GM23338 (cell line): ENCODE measurements at regions not wholly inside any gene's neighbourhood (a gene's known extent, or its start where the extent isn't known, plus 50 kb on each side); places are given as distances from the start of the nearest gene placed in this dataset.

Source experiments
- ATAC-seq: fragments of 200-7000 bp; cut with Tn5 transposase; 3 replicates; pipeline ENCODE4 v1.9.1; 2020
- DNase-seq: peaks from one replicate; pipeline ENCODE4 v3.0.0-alpha.2; 2015; ENCODE audit warnings: low spot score
- H2AFZ ChIP-seq: fragments of 200-600 bp; sonication (generic); 2 replicates; pipeline ENCODE4 v1.8.0; 2016; ENCODE audit warnings: antibody characterized with exemption, mild to moderate bottlenecking, moderate library complexity
- H3F3A ChIP-seq: fragments of 200-600 bp; sonication (generic); replicated peaks from 2 replicates; pipeline ENCODE4 v1.8.0; 2017; ENCODE audit warnings: antibody characterized with exemption, mixed run types, low read depth
- H3K27ac ChIP-seq: fragments of 200-600 bp; sonication (generic); 2 replicates; pipeline ENCODE4 v1.6.1; 2016; ENCODE audit warnings: low read depth
- H3K27me3 ChIP-seq: fragments of 200-600 bp; sonication (generic); 2 replicates; pipeline ENCODE4 v1.8.0; 2016; ENCODE audit warnings: mild to moderate bottlenecking, mixed run types, moderate library complexity; ENCODE audit not compliant: insufficient read depth
- H3K36me3 ChIP-seq: fragments of 200-600 bp; sonication (generic); 2 replicates; pipeline ENCODE4 v1.8.0; 2016; ENCODE audit warnings: mild to moderate bottlenecking; ENCODE audit not compliant: insufficient read depth
- H3K4me1 ChIP-seq: fragments of 200-600 bp; sonication (generic); 2 replicates; pipeline ENCODE4 v1.8.0; 2016; ENCODE audit warnings: mild to moderate bottlenecking, moderate library complexity; ENCODE audit not compliant: insufficient read depth
- H3K4me2 ChIP-seq: fragments of 200-600 bp; sonication (generic); 2 replicates; pipeline ENCODE4 v1.7.1; 2017; ENCODE audit warnings: mixed run types
- H3K4me3 ChIP-seq: fragments of 200-600 bp; sonication (generic); 2 replicates; pipeline ENCODE4 v1.6.1; 2016; ENCODE audit warnings: mixed run types
- H3K79me2 ChIP-seq: fragments of 200-600 bp; sonication (generic); replicated peaks from 2 replicates; pipeline ENCODE4 v1.8.0; 2017; ENCODE audit warnings: mild to moderate bottlenecking; ENCODE audit not compliant: insufficient read depth
- H3K9me2 ChIP-seq: fragments of 200-600 bp; sonication (generic); 2 replicates; pipeline ENCODE4 v1.8.0; 2017; ENCODE audit not compliant: insufficient read depth
- H4K20me1 ChIP-seq: fragments of 200-600 bp; sonication (generic); replicated peaks from 2 replicates; pipeline ENCODE4 v1.8.0; 2017; ENCODE audit warnings: mild to moderate bottlenecking; ENCODE audit not compliant: insufficient read depth
- H3K27ac Mint-ChIP-seq: 2 replicates; pipeline ENCODE4 v1.8.0; 2020; ENCODE audit warnings: inconsistent platforms, mild to moderate bottlenecking, moderate library complexity, mixed read lengths
- H3K27me3 Mint-ChIP-seq: 3 replicates; pipeline ENCODE4 v1.8.0; 2022; ENCODE audit warnings: low read depth, mild to moderate bottlenecking, moderate library complexity, mixed read lengths, inconsistent platforms; ENCODE audit not compliant: insufficient read depth, poor library complexity
- H3K36me3 Mint-ChIP-seq: 3 replicates; pipeline ENCODE4 v1.8.0; 2021; ENCODE audit warnings: low read depth, mild to moderate bottlenecking, inconsistent platforms, moderate library complexity, mixed read lengths
- H3K4me1 Mint-ChIP-seq: 3 replicates; pipeline ENCODE4 v1.8.0; 2020; ENCODE audit warnings: mild to moderate bottlenecking, inconsistent platforms, mixed read lengths
- H3K4me3 Mint-ChIP-seq: 3 replicates; pipeline ENCODE4 v1.8.0; 2021; ENCODE audit warnings: moderate library complexity, mild to moderate bottlenecking, inconsistent platforms, mixed read lengths
- H3K9me3 Mint-ChIP-seq: 3 replicates; pipeline ENCODE4 v1.8.0; 2020; ENCODE audit warnings: moderate library complexity, mild to moderate bottlenecking, inconsistent platforms, mixed read lengths
- CREB1 ChIP-seq: fragments of 250-450 bp; sonication (Bioruptor Pico); IDR thresholded peaks from 2 replicates; pipeline ENCODE4 v1.5.0; 2020; ENCODE audit warnings: low read depth, mild to moderate bottlenecking, moderate library complexity
- EZH2 ChIP-seq: fragments of 200-600 bp; sonication (generic); IDR thresholded peaks from one replicate; pipeline ENCODE4 v1.8.0; 2017; ENCODE audit warnings: antibody characterized with exemption, mild to moderate bottlenecking, low read depth; ENCODE audit not compliant: unreplicated experiment
- EZH2phosphoT487 ChIP-seq: fragments of 200-600 bp; sonication (generic); IDR thresholded peaks from one replicate; pipeline ENCODE4 v1.8.1; 2018; ENCODE audit warnings: antibody characterized with exemption; ENCODE audit not compliant: unreplicated experiment
- JUNB ChIP-seq: IDR thresholded peaks from one replicate; pipeline ENCODE4 v1.6.1; 2016; ENCODE audit warnings: antibody characterized with exemption; ENCODE audit not compliant: unreplicated experiment
- NANOG ChIP-seq: IDR thresholded peaks from 2 replicates; pipeline ENCODE4 v1.6.1; 2016; ENCODE audit warnings: antibody characterized with exemption, borderline replicate concordance
- POLR2AphosphoS5 ChIP-seq: IDR thresholded peaks from 2 replicates; pipeline ENCODE4 v1.6.1; 2016; ENCODE audit warnings: antibody characterized with exemption, low read depth
- STAT1 ChIP-seq: IDR thresholded peaks from one replicate; pipeline ENCODE4 v1.6.1; 2016; ENCODE audit warnings: antibody characterized with exemption; ENCODE audit not compliant: unreplicated experiment
- ZNF114 ChIP-seq: fragments of 250-450 bp; sonication (Bioruptor Pico); IDR thresholded peaks from 2 replicates; pipeline ENCODE4 v1.5.0; 2020; ENCODE audit warnings: mild to moderate bottlenecking, moderate library complexity
- ZNF331 ChIP-seq: fragments of 250-450 bp; sonication (Bioruptor Pico); IDR thresholded peaks from 2 replicates; pipeline ENCODE4 v1.5.0; 2020; ENCODE audit warnings: low read depth, mild to moderate bottlenecking, moderate library complexity
- TF ChIP-seq, protein P1 (sequence below): fragments of 250-450 bp; sonication (Bioruptor Pico); IDR thresholded peaks from 2 replicates; pipeline ENCODE4 v1.5.0; 2020; ENCODE audit warnings: mild to moderate bottlenecking, moderate library complexity
- TF ChIP-seq, protein P2 (sequence below): IDR thresholded peaks from one replicate; pipeline ENCODE4 v1.6.1; 2018; ENCODE audit warnings: antibody characterized with exemption; ENCODE audit not compliant: unreplicated experiment
- TF ChIP-seq, protein P3 (sequence below), 2 experiments: fragments of 200-600 bp in 1 of 2; sonication (generic) in 1 of 2; conservative IDR thresholded peaks; 2 replicates each; pipeline versions ENCODE4 v1.5.1 to v1.6.1; 2016 to 2017; ENCODE audit warnings: antibody characterized with exemption in 2 of 2, low read depth in 2 of 2, mild to moderate bottlenecking in 2 of 2, moderate library complexity in 1 of 2
- TF ChIP-seq, protein P4 (sequence below): IDR thresholded peaks from 2 replicates; pipeline ENCODE4 v1.6.1; 2016; ENCODE audit warnings: antibody characterized with exemption

DNA sequence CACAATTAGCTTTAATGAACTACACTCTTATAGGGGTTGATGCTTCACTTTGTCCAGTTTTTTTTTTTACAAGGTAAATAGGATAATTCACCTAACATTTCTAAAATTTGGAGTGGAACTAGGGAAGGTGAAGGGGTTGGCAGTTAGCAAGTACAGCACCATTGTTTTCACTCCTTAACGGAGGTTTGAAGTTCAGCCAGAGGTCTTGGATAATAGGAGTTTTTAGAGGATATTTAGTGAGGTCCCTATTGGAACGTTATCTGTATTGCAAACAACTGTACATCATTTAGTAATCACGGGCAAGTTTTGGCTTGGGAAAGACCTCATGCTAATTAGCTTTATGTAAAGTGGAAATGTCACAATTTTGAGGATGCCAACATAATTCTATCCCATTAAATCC is 52.3 kb upstream of the TBX18 start:
- H3K27ac Mint-ChIP-seq, result no peak overlapping the region
- no peaks in the 10 kb centered on the region for H3K27me3 Mint-ChIP-seq
- H3F3A ChIP-seq, result no peaks in the 10 kb centered on the region
- no peak overlapping the region for H2AFZ ChIP-seq
- no peak for DNase-seq
- no peak for ATAC-seq
- no peak overlapping the region for H3K4me3 ChIP-seq
- H3K9me2 ChIP-seq, result 0 out of 2 replicates have a peak, but pooled peaks cover 3% of the 10 kb centered on the region
- no peaks in the 10 kb centered on the region for H3K79me2 ChIP-seq
- no peaks in the 10 kb centered on the region for H3K36me3 ChIP-seq
- H3K27ac ChIP-seq, result no peak overlapping the region
- no peaks in the 10 kb centered on the region for H3K27me3 ChIP-seq
- no peak overlapping the region for H3K4me3 Mint-ChIP-seq
- H3K4me1 ChIP-seq, result no peaks in the 10 kb centered on the region
- no peaks in the 10 kb centered on the region for H4K20me1 ChIP-seq
- no peaks in the 10 kb centered on the region for H3K4me1 Mint-ChIP-seq
- H3K36me3 Mint-ChIP-seq, result no peaks in the 10 kb centered on the region
- H3K9me3 Mint-ChIP-seq, result peaks cover 10% of the 10 kb centered on the region; the same call in 2 of the 3 replicates
- TF ChIP-seq POLR2AphosphoS5 (no peak), JUNB (no peak), ZNF331 (CRISPR knock-in tag) (no peak), ZNF114 (CRISPR knock-in tag) (no peak), EZH2phosphoT487 (no peak), CREB1 (CRISPR knock-in tag) (no peak), NANOG (no peak), EZH2 (no peak), STAT1 (no peak)
- TF ChIP-seq, protein P1, sequence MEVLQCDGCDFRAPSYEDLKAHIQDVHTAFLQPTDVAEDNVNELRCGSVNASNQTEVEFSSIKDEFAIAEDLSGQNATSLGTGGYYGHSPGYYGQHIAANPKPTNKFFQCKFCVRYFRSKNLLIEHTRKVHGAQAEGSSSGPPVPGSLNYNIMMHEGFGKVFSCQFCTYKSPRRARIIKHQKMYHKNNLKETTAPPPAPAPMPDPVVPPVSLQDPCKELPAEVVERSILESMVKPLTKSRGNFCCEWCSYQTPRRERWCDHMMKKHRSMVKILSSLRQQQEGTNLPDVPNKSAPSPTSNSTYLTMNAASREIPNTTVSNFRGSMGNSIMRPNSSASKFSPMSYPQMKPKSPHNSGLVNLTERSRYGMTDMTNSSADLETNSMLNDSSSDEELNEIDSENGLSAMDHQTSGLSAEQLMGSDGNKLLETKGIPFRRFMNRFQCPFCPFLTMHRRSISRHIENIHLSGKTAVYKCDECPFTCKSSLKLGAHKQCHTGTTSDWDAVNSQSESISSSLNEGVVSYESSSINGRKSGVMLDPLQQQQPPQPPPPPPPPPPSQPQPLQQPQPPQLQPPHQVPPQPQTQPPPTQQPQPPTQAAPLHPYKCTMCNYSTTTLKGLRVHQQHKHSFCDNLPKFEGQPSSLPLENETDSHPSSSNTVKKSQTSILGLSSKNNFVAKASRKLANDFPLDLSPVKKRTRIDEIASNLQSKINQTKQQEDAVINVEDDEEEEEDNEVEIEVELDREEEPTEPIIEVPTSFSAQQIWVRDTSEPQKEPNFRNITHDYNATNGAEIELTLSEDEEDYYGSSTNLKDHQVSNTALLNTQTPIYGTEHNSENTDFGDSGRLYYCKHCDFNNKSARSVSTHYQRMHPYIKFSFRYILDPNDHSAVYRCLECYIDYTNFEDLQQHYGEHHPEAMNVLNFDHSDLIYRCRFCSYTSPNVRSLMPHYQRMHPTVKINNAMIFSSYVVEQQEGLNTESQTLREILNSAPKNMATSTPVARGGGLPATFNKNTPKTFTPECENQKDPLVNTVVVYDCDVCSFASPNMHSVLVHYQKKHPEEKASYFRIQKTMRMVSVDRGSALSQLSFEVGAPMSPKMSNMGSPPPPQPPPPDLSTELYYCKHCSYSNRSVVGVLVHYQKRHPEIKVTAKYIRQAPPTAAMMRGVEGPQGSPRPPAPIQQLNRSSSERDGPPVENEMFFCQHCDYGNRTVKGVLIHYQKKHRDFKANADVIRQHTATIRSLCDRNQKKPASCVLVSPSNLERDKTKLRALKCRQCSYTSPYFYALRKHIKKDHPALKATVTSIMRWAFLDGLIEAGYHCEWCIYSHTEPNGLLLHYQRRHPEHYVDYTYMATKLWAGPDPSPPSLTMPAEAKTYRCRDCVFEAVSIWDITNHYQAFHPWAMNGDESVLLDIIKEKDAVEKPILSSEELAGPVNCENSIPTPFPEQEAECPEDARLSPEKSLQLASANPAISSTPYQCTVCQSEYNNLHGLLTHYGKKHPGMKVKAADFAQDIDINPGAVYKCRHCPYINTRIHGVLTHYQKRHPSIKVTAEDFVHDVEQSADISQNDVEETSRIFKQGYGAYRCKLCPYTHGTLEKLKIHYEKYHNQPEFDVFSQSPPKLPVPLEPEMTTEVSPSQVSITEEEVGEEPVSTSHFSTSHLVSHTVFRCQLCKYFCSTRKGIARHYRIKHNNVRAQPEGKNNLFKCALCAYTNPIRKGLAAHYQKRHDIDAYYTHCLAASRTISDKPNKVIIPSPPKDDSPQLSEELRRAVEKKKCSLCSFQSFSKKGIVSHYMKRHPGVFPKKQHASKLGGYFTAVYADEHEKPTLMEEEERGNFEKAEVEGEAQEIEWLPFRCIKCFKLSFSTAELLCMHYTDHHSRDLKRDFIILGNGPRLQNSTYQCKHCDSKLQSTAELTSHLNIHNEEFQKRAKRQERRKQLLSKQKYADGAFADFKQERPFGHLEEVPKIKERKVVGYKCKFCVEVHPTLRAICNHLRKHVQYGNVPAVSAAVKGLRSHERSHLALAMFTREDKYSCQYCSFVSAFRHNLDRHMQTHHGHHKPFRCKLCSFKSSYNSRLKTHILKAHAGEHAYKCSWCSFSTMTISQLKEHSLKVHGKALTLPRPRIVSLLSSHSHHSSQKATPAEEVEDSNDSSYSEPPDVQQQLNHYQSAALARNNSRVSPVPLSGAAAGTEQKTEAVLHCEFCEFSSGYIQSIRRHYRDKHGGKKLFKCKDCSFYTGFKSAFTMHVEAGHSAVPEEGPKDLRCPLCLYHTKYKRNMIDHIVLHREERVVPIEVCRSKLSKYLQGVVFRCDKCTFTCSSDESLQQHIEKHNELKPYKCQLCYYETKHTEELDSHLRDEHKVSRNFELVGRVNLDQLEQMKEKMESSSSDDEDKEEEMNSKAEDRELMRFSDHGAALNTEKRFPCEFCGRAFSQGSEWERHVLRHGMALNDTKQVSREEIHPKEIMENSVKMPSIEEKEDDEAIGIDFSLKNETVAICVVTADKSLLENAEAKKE (CRISPR knock-in tag), result no peak
- TF ChIP-seq, protein P2, sequence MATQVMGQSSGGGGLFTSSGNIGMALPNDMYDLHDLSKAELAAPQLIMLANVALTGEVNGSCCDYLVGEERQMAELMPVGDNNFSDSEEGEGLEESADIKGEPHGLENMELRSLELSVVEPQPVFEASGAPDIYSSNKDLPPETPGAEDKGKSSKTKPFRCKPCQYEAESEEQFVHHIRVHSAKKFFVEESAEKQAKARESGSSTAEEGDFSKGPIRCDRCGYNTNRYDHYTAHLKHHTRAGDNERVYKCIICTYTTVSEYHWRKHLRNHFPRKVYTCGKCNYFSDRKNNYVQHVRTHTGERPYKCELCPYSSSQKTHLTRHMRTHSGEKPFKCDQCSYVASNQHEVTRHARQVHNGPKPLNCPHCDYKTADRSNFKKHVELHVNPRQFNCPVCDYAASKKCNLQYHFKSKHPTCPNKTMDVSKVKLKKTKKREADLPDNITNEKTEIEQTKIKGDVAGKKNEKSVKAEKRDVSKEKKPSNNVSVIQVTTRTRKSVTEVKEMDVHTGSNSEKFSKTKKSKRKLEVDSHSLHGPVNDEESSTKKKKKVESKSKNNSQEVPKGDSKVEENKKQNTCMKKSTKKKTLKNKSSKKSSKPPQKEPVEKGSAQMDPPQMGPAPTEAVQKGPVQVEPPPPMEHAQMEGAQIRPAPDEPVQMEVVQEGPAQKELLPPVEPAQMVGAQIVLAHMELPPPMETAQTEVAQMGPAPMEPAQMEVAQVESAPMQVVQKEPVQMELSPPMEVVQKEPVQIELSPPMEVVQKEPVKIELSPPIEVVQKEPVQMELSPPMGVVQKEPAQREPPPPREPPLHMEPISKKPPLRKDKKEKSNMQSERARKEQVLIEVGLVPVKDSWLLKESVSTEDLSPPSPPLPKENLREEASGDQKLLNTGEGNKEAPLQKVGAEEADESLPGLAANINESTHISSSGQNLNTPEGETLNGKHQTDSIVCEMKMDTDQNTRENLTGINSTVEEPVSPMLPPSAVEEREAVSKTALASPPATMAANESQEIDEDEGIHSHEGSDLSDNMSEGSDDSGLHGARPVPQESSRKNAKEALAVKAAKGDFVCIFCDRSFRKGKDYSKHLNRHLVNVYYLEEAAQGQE, result no peak
- TF ChIP-seq, protein P3, sequence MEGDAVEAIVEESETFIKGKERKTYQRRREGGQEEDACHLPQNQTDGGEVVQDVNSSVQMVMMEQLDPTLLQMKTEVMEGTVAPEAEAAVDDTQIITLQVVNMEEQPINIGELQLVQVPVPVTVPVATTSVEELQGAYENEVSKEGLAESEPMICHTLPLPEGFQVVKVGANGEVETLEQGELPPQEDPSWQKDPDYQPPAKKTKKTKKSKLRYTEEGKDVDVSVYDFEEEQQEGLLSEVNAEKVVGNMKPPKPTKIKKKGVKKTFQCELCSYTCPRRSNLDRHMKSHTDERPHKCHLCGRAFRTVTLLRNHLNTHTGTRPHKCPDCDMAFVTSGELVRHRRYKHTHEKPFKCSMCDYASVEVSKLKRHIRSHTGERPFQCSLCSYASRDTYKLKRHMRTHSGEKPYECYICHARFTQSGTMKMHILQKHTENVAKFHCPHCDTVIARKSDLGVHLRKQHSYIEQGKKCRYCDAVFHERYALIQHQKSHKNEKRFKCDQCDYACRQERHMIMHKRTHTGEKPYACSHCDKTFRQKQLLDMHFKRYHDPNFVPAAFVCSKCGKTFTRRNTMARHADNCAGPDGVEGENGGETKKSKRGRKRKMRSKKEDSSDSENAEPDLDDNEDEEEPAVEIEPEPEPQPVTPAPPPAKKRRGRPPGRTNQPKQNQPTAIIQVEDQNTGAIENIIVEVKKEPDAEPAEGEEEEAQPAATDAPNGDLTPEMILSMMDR (conservative IDR thresholded peaks at IDR 0.05; ENCODE audit: low read depth in 2 of 2), result no peak
- TF ChIP-seq, protein P4, sequence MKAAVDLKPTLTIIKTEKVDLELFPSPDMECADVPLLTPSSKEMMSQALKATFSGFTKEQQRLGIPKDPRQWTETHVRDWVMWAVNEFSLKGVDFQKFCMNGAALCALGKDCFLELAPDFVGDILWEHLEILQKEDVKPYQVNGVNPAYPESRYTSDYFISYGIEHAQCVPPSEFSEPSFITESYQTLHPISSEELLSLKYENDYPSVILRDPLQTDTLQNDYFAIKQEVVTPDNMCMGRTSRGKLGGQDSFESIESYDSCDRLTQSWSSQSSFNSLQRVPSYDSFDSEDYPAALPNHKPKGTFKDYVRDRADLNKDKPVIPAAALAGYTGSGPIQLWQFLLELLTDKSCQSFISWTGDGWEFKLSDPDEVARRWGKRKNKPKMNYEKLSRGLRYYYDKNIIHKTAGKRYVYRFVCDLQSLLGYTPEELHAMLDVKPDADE, result no peak
- no peak overlapping the region for H3K4me2 ChIP-seq
